HEK293 (cell line): ENCODE measurements at regions not wholly inside any gene's neighbourhood (a gene's known extent, or its start where the extent isn't known, plus 50 kb on each side); places are given as distances from the start of the nearest gene placed in this dataset.

Experiments
- CTCF ChIA-PET: fragments of 350-600 bp; formaldehyde crosslinking; extraction: SDS; loops from one replicate; lab custom pipeline; 2021; ENCODE audit warnings: antibody characterized with exemption; lab: Yijun Ruan, JAX
- POLR2A ChIA-PET: fragments of 300-600 bp; formaldehyde crosslinking; extraction: SDS; loops from one replicate; lab custom pipeline; 2020; ENCODE audit warnings: antibody characterized with exemption, inconsistent platforms; lab: Yijun Ruan, JAX
- H3K27ac ChIP-seq: fragments of 200-500 bp; sonication (Bioruptor generic); 2 replicates; pipeline ENCODE4 v1.5.1; 2014; ENCODE audit warnings: low read depth, low read length, control low read depth, inconsistent platforms; ENCODE audit errors: extremely low read depth
- H3K36me3 ChIP-seq, 2 experiments: fragments of 200-500 bp in 1 of 2; sonication (Bioruptor generic) in 1 of 2; 1 replicate in 1 of 2; 2 replicates in 1 of 2; pipeline ENCODE4 v1.5.1; 2014 to 2017; ENCODE audit warnings: inconsistent platforms in 2 of 2, low read length in 2 of 2; ENCODE audit not compliant: control insufficient read depth in 2 of 2, insufficient read depth in 1 of 2
- H3K4me1 ChIP-seq: fragments of 200-500 bp; sonication (Bioruptor generic); 2 replicates; pipeline ENCODE4 v1.5.1; 2014; ENCODE audit warnings: mild to moderate bottlenecking, low read length, inconsistent platforms; ENCODE audit not compliant: control insufficient read depth, insufficient read depth
- H3K4me3 ChIP-seq: 2 replicates; pipeline ENCODE4 v1.5.1; 2011; ENCODE audit warnings: low read depth, mild to moderate bottlenecking, control low read depth, low read length, moderate library complexity
- H3K9me3 ChIP-seq: fragments of 200-500 bp; sonication (Bioruptor generic); 2 replicates; pipeline ENCODE4 v1.5.1; 2014; ENCODE audit warnings: low read depth, low read length, inconsistent platforms; ENCODE audit not compliant: control insufficient read depth, insufficient read depth
- CTCF ChIP-seq: fragments of 450-650 bp; formaldehyde crosslinking; IDR thresholded peaks from 2 replicates; pipeline ENCODE4 v1.5.1; 2016; ENCODE audit warnings: missing biosample characterization, missing genetic modification characterization
- MEIS1 ChIP-seq: sonication (generic); formaldehyde crosslinking; IDR thresholded peaks from 2 replicates; pipeline ENCODE4 v1.8.1; 2022; ENCODE audit warnings: missing genetic modification reagents, mild to moderate bottlenecking, borderline replicate concordance
- PBX3 ChIP-seq: sonication (generic); formaldehyde crosslinking; IDR thresholded peaks from 2 replicates; pipeline ENCODE4 v1.8.1; 2022; ENCODE audit warnings: mild to moderate bottlenecking, moderate library complexity, missing genetic modification reagents
- SP3 ChIP-seq: fragments of 450-650 bp; formaldehyde crosslinking; IDR thresholded peaks from 2 replicates; pipeline ENCODE4 v1.5.1; 2016; ENCODE audit warnings: missing biosample characterization, missing genetic modification characterization
- ZBTB20 ChIP-seq: fragments of 450-650 bp; formaldehyde crosslinking; IDR thresholded peaks from 2 replicates; pipeline ENCODE4 v1.5.1; 2016; ENCODE audit warnings: missing biosample characterization, missing genetic modification characterization
- ZBTB6 ChIP-seq: fragments of 450-650 bp; formaldehyde crosslinking; IDR thresholded peaks from 2 replicates; pipeline ENCODE4 v1.5.1; 2017; ENCODE audit warnings: missing biosample characterization, missing genetic modification characterization
- ZFP41 ChIP-seq: fragments of 450-650 bp; formaldehyde crosslinking; IDR thresholded peaks from 2 replicates; pipeline ENCODE4 v1.5.1; 2016; ENCODE audit warnings: missing biosample characterization, missing genetic modification characterization, borderline replicate concordance
- ZNF2 ChIP-seq: fragments of 450-650 bp; formaldehyde crosslinking; IDR thresholded peaks from 2 replicates; pipeline ENCODE4 v1.5.1; 2016; ENCODE audit warnings: missing biosample characterization, missing genetic modification characterization
- ZNF202 ChIP-seq: fragments of 450-650 bp; formaldehyde crosslinking; IDR thresholded peaks from 2 replicates; pipeline ENCODE4 v1.5.1; 2016; ENCODE audit warnings: missing biosample characterization, missing genetic modification characterization, borderline replicate concordance
- ZNF280C ChIP-seq: fragments of 450-650 bp; formaldehyde crosslinking; IDR thresholded peaks from 2 replicates; pipeline ENCODE4 v1.5.1; 2016; ENCODE audit warnings: missing biosample characterization, missing genetic modification characterization
- ZNF311 ChIP-seq: fragments of 450-650 bp; formaldehyde crosslinking; IDR thresholded peaks from 2 replicates; pipeline ENCODE4 v1.5.1; 2017; ENCODE audit warnings: missing biosample characterization, missing genetic modification characterization, borderline replicate concordance
- ZNF514 ChIP-seq: fragments of 450-650 bp; formaldehyde crosslinking; IDR thresholded peaks from 2 replicates; pipeline ENCODE4 v1.5.1; 2016; ENCODE audit warnings: missing biosample characterization, missing genetic modification characterization
- ZNF596 ChIP-seq: fragments of 450-650 bp; IDR thresholded peaks from 2 replicates; pipeline ENCODE4 v1.5.0; 2018; ENCODE audit warnings: missing biosample characterization, mild to moderate bottlenecking, missing genetic modification characterization, moderate library complexity
- ZNF624 ChIP-seq: fragments of 450-650 bp; formaldehyde crosslinking; IDR thresholded peaks from 2 replicates; pipeline ENCODE4 v1.5.1; 2017; ENCODE audit warnings: missing biosample characterization, missing genetic modification characterization
- ZNF626 ChIP-seq: fragments of 450-650 bp; sonication (Bioruptor Pico); formaldehyde crosslinking; IDR thresholded peaks from 2 replicates; pipeline ENCODE4 v1.5.1; 2018; ENCODE audit warnings: missing biosample characterization, missing genetic modification characterization, inconsistent platforms
- ZNF76 ChIP-seq: fragments of 450-650 bp; formaldehyde crosslinking; IDR thresholded peaks from 2 replicates; pipeline ENCODE4; 2016; ENCODE audit warnings: low read depth, missing biosample characterization, missing genetic modification characterization, borderline replicate concordance
- ZNF777 ChIP-seq: fragments of 450-650 bp; formaldehyde crosslinking; IDR thresholded peaks from 2 replicates; pipeline ENCODE4 v1.5.1; 2017; ENCODE audit warnings: missing biosample characterization, missing genetic modification characterization, borderline replicate concordance
- ZNF791 ChIP-seq: fragments of 450-650 bp; formaldehyde crosslinking; IDR thresholded peaks from 2 replicates; pipeline ENCODE4 v1.5.1; 2016; ENCODE audit warnings: missing biosample characterization, missing genetic modification characterization
- ZSCAN16 ChIP-seq: fragments of 450-650 bp; formaldehyde crosslinking; IDR thresholded peaks from 2 replicates; pipeline ENCODE4 v1.5.1; 2016; ENCODE audit warnings: missing biosample characterization, missing genetic modification characterization

GRCh38 chrX:146173742-146174141 lies 356.1 kb downstream of the SLITRK2 start:
- ChIA-PET CTCF (no interaction called here), POLR2A (no interaction called here)

GRCh38 chrX:146181858-146182257 lies 364.2 kb downstream of the SLITRK2 start:
- H3K4me1 ChIP-seq, result no peaks in the 10 kb centered on the region
- CTCF ChIA-PET, result no interaction called here
- no peak overlapping the region for H3K4me3 ChIP-seq
- no peak overlapping the region for H3K27ac ChIP-seq
- POLR2A ChIA-PET, result no interaction called here
- TF ChIP-seq ZNF311 (tag by site-specific recombination), result no peak
- no peak for TF ChIP-seq MEIS1
- no peak for TF ChIP-seq ZNF76 (tag by site-specific recombination)
- no peak for TF ChIP-seq ZBTB6 (tag by site-specific recombination)
- no peak for TF ChIP-seq ZNF514 (tag by site-specific recombination)
- no peak for TF ChIP-seq ZBTB20 (tag by site-specific recombination)
- no peaks in the 10 kb centered on the region for H3K9me3 ChIP-seq
- no peaks in the 10 kb centered on the region for H3K36me3 ChIP-seq

More at GRCh38 chrX:146173742-146174141, 356.1 kb downstream of the SLITRK2 start:
- TF ChIP-seq ZNF202, result no peak
- TF ChIP-seq ZNF626, result no peak
- no peak for TF ChIP-seq ZNF2 (tag by site-specific recombination)
- no peak for TF ChIP-seq ZSCAN16
- TF ChIP-seq, all 188 proteins: peak for 0
- Histone ChIP-seq H3K36me3 (no peaks in the 10 kb centered on the region), H3K4me3 (no peak overlapping the region), H3K27ac (no peak overlapping the region), H3K9me3 (no peaks in the 10 kb centered on the region; the same call in 1 of the 2 replicates), H3K4me1 (no peaks in the 10 kb centered on the region)

GRCh38 chrX:146186540-146186939 lies 368.9 kb downstream of the SLITRK2 start:
- no peaks in the 10 kb centered on the region for H3K9me3 ChIP-seq
- TF ChIP-seq ZNF791 (tag by site-specific recombination) (no peak), ZNF76 (tag by site-specific recombination) (no peak), CTCF (tag by site-specific recombination) (no peak), ZNF514 (tag by site-specific recombination) (no peak), ZNF280C (no peak), ZNF624 (tag by site-specific recombination) (no peak), SP3 (tag by site-specific recombination) (no peak), ZNF777 (tag by site-specific recombination) (no peak), PBX3 (no peak), ZNF596 (tag by site-specific recombination) (no peak), ZFP41 (tag by site-specific recombination) (no peak)
- POLR2A ChIA-PET, result no interaction called here
- H3K4me1 ChIP-seq, result no peaks in the 10 kb centered on the region
- no peak overlapping the region for H3K27ac ChIP-seq
- CTCF ChIA-PET, result no interaction called here
- no peak overlapping the region for H3K4me3 ChIP-seq
- H3K36me3 ChIP-seq, result no peaks in the 10 kb centered on the region
